ENCODE measurements at regions not wholly inside any gene's neighbourhood (a gene's known extent, or its start where the extent isn't known, plus 50 kb on each side); places are given as distances from the start of the nearest gene placed in this dataset.

GRCh38 chr3:170703121-170703588 is 117.3 kb upstream of the SLC7A14 start (continued):
- no peak for TF ChIP-seq ETV6 (IDR thresholded peaks at IDR 0.05; ENCODE audit: borderline replicate concordance in 1 of 2, low read depth in 2 of 2, low read length in 1 of 2)
- TF ChIP-seq ETV6 (CRISPR knock-in tag; IDR thresholded peaks at IDR 0.05; ENCODE audit: borderline replicate concordance): no peak
- peak; percentile 71; the same call in 1 of the 2 replicates for TF ChIP-seq SMARCC2 (IDR thresholded peaks at IDR 0.05; ENCODE audit: low read depth)
- TF ChIP-seq REST (IDR thresholded peaks at IDR 0.05; ENCODE audit: borderline replicate concordance): 0 out of 2 replicates have a peak, but pooled peaks have one; percentile 9
- no peak for TF ChIP-seq REST (CRISPR knock-in tag; IDR thresholded peaks at IDR 0.05; ENCODE audit: low read depth)
- TF ChIP-seq TEAD2 (tag; IDR thresholded peaks at IDR 0.05): no peak
- TF ChIP-seq ZNF511 (CRISPR knock-in tag; IDR thresholded peaks at IDR 0.05): no peak
- no peak for TF ChIP-seq ZNF212 (CRISPR knock-in tag; IDR thresholded peaks at IDR 0.05)
- peak; percentile 73 for TF ChIP-seq SOX6 (IDR thresholded peaks at IDR 0.05)
- TF ChIP-seq TBP (optimal IDR thresholded peaks at IDR 0.05; ENCODE audit: low read depth, low read length): no peak
- TF ChIP-seq PHB (CRISPR knock-in tag; IDR thresholded peaks at IDR 0.05): no peak
- no peak for TF ChIP-seq IRF1 (CRISPR knock-in tag; IDR thresholded peaks at IDR 0.05; ENCODE audit: borderline replicate concordance)
- peak; percentile 17; the same call in 1 of the 2 replicates for TF ChIP-seq NFE2 (IDR thresholded peaks at IDR 0.05; ENCODE audit: low read depth)
- TF ChIP-seq HBP1 (CRISPR knock-in tag; IDR thresholded peaks at IDR 0.05): no peak
- peak; percentile 65; the same call in 1 of the 2 replicates for TF ChIP-seq NCOA1 (IDR thresholded peaks at IDR 0.05; ENCODE audit: low read depth)
- no peak for TF ChIP-seq JUNB (CRISPR knock-in tag; conservative IDR thresholded peaks at IDR 0.05)
- no peak for TF ChIP-seq ZNF695 (CRISPR knock-in tag; IDR thresholded peaks at IDR 0.05)
- TF ChIP-seq TAF9B (IDR thresholded peaks at IDR 0.05; ENCODE audit: partially characterized antibody): no peak
- TF ChIP-seq POLR2AphosphoS5 (IDR thresholded peaks at IDR 0.05; ENCODE audit: control insufficient read depth, insufficient read depth, low read depth, low read length): peak; percentile 94
- no peak for TF ChIP-seq NR2F6 (CRISPR knock-in tag; IDR thresholded peaks at IDR 0.05)
- peak; percentile 86 for TF ChIP-seq NCOR1 (IDR thresholded peaks at IDR 0.05)

Data from K562 (cell line).